GM23248 (cell line): ENCODE measurements at regions not wholly inside any gene's neighbourhood (a gene's known extent, or its start where the extent isn't known, plus 50 kb on each side); places are given as distances from the start of the nearest gene placed in this dataset.

Experiments used
- EZH2 ChIP-seq: fragments of 200-600 bp; sonication (generic); IDR thresholded peaks from 2 replicates; pipeline ENCODE4 v1.6.1; 2018; ENCODE audit warnings: antibody characterized with exemption, mild to moderate bottlenecking; ENCODE audit not compliant: insufficient read depth, poor library complexity, severe bottlenecking
- EZH2phosphoT487 ChIP-seq: fragments of 200-600 bp; sonication (generic); IDR thresholded peaks from 2 replicates; pipeline ENCODE4 v1.6.1; 2018; ENCODE audit warnings: antibody characterized with exemption, moderate library complexity, mild to moderate bottlenecking, low read depth; ENCODE audit not compliant: insufficient read depth

DNA sequence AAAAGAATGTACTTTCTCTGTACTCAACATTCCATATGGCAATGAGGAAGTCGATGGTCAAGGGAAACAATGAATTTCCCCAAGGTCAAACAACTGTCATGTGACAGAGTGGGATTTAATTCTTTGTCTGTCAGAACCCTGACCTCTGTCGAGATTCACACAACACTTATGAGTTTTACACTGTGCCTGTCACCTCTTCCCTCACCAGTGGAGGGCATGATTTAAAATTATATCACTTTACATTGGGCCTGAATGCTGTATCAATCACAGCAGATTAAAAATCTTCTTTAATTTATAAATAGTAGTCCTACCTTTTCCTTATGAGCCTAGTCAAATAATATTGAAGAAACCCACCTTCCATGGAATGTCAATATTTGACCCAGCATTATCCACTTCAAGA, 276.7 kb downstream of the CDH10 start:
- no peak for TF ChIP-seq EZH2phosphoT487
- TF ChIP-seq EZH2 = no peak
